ENCODE measurements at regions not wholly inside any gene's neighbourhood (a gene's known extent, or its start where the extent isn't known, plus 50 kb on each side); places are given as distances from the start of the nearest gene placed in this dataset.

DNA sequence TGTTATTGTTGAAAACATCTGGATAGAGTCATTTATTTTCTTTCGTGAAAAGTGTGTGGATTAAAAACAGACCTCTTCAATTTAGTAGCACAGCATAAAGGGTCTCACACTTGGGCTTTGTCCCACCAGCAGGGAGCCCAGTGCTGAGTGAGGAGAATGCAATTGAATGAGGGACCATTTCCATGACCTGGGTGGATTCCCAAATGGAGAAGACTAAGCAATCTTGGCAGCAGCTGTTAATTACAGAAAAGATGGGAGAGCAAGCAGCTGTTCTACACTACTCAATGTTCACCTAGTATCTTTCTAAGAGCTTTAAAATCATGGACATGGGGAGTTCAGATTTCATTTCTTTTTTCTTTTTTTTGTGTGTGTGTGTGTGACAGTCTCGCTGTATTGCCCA, 121.8 kb upstream of the FN1 start:
- Histone ChIP-seq H3K4me1 (ENCODE audit: control insufficient read depth in 4 of 4, insufficient read depth in 4 of 4, low read length in 3 of 4) (no peaks in the 10 kb centered on the region), H3K36me3 (ENCODE audit: control insufficient read depth in 4 of 4, insufficient read depth in 3 of 4, low read depth in 1 of 4, low read length in 3 of 4) (no peaks in the 10 kb centered on the region), H3K4me3 (ENCODE audit: low read depth in 1 of 3, low read length in 3 of 3) (no peak overlapping the region), H3K9ac (ENCODE audit: low read depth in 1 of 2, low read length in 2 of 2) (no peak overlapping the region), H3K27me3 (ENCODE audit: control insufficient read depth in 4 of 4, insufficient read depth in 4 of 4, low read length in 3 of 4) (no peaks in the 10 kb centered on the region), H3K9me3 (ENCODE audit: control insufficient read depth in 4 of 4, low read length in 3 of 4) (no peaks in the 10 kb centered on the region), H3K27ac (ENCODE audit: low read depth in 1 of 2, low read length in 2 of 2) (no peak overlapping the region)
- 97% methylated on average over 2 of the region's 2 CpGs for WGBS
- no peak for DNase-seq (ENCODE audit: low spot score)
- TF ChIP-seq, protein P1, sequence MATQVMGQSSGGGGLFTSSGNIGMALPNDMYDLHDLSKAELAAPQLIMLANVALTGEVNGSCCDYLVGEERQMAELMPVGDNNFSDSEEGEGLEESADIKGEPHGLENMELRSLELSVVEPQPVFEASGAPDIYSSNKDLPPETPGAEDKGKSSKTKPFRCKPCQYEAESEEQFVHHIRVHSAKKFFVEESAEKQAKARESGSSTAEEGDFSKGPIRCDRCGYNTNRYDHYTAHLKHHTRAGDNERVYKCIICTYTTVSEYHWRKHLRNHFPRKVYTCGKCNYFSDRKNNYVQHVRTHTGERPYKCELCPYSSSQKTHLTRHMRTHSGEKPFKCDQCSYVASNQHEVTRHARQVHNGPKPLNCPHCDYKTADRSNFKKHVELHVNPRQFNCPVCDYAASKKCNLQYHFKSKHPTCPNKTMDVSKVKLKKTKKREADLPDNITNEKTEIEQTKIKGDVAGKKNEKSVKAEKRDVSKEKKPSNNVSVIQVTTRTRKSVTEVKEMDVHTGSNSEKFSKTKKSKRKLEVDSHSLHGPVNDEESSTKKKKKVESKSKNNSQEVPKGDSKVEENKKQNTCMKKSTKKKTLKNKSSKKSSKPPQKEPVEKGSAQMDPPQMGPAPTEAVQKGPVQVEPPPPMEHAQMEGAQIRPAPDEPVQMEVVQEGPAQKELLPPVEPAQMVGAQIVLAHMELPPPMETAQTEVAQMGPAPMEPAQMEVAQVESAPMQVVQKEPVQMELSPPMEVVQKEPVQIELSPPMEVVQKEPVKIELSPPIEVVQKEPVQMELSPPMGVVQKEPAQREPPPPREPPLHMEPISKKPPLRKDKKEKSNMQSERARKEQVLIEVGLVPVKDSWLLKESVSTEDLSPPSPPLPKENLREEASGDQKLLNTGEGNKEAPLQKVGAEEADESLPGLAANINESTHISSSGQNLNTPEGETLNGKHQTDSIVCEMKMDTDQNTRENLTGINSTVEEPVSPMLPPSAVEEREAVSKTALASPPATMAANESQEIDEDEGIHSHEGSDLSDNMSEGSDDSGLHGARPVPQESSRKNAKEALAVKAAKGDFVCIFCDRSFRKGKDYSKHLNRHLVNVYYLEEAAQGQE (IDR thresholded peaks at IDR 0.05), result no peak
- TF ChIP-seq YY1 (IDR thresholded peaks at IDR 0.05), result no peak
- TF ChIP-seq RAD21 (IDR thresholded peaks at IDR 0.05), result no peak
- TF ChIP-seq, protein P2, sequence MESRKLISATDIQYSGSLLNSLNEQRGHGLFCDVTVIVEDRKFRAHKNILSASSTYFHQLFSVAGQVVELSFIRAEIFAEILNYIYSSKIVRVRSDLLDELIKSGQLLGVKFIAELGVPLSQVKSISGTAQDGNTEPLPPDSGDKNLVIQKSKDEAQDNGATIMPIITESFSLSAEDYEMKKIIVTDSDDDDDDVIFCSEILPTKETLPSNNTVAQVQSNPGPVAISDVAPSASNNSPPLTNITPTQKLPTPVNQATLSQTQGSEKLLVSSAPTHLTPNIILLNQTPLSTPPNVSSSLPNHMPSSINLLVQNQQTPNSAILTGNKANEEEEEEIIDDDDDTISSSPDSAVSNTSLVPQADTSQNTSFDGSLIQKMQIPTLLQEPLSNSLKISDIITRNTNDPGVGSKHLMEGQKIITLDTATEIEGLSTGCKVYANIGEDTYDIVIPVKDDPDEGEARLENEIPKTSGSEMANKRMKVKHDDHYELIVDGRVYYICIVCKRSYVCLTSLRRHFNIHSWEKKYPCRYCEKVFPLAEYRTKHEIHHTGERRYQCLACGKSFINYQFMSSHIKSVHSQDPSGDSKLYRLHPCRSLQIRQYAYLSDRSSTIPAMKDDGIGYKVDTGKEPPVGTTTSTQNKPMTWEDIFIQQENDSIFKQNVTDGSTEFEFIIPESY (IDR thresholded peaks at IDR 0.05), result no peak
- no peak for TF ChIP-seq HNF4G (IDR thresholded peaks at IDR 0.05)
- TF ChIP-seq TAF1 (conservative IDR thresholded peaks at IDR 0.05), result no peak
- TF ChIP-seq, protein P3, sequence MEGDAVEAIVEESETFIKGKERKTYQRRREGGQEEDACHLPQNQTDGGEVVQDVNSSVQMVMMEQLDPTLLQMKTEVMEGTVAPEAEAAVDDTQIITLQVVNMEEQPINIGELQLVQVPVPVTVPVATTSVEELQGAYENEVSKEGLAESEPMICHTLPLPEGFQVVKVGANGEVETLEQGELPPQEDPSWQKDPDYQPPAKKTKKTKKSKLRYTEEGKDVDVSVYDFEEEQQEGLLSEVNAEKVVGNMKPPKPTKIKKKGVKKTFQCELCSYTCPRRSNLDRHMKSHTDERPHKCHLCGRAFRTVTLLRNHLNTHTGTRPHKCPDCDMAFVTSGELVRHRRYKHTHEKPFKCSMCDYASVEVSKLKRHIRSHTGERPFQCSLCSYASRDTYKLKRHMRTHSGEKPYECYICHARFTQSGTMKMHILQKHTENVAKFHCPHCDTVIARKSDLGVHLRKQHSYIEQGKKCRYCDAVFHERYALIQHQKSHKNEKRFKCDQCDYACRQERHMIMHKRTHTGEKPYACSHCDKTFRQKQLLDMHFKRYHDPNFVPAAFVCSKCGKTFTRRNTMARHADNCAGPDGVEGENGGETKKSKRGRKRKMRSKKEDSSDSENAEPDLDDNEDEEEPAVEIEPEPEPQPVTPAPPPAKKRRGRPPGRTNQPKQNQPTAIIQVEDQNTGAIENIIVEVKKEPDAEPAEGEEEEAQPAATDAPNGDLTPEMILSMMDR (IDR thresholded peaks at IDR 0.05; ENCODE audit: low read depth, low read length, missing input control), result no peak
- TF ChIP-seq NR2F2 (IDR thresholded peaks at IDR 0.05), result no peak
- TF ChIP-seq, protein P4, sequence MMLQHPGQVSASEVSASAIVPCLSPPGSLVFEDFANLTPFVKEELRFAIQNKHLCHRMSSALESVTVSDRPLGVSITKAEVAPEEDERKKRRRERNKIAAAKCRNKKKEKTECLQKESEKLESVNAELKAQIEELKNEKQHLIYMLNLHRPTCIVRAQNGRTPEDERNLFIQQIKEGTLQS (IDR thresholded peaks at IDR 0.05), result no peak
- TF ChIP-seq HNF4A (conservative IDR thresholded peaks at IDR 0.05), result no peak
- TF ChIP-seq SP1 (IDR thresholded peaks at IDR 0.05), result no peak
- no peak for TF ChIP-seq GABPA (IDR thresholded peaks at IDR 0.05 in 1 of 2, conservative IDR thresholded peaks at IDR 0.05 in 1 of 2)
- no peak for TF ChIP-seq EGR1 (IDR thresholded peaks at IDR 0.05; ENCODE audit: low read depth in 2 of 2)
- no peak for TF ChIP-seq JUND (IDR thresholded peaks at IDR 0.05)

DNA sequence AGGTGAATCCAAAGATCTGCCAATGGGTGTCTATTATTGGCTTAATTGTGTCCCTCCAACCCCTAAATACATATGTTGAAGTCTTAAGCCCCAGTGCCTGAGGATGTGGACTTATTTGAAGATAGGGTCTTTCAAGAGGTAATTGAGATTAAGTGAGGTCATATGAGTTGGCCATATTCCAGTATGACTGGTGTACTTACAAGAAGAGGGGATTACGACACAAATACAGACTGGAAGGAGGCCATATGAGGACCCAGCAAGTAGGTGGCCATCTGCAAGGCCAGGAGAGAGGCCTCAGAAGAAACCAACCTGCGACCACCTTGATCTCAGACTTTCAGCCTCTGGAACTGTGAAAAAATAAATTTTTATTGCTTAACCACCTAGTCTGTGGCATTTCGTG, 121.1 kb upstream of the FN1 start:
- Histone ChIP-seq H3K4me3 (ENCODE audit: low read depth in 1 of 3, low read length in 3 of 3) (no peak overlapping the region), H3K36me3 (ENCODE audit: control insufficient read depth in 4 of 4, insufficient read depth in 3 of 4, low read depth in 1 of 4, low read length in 3 of 4) (no peaks in the 10 kb centered on the region), H3K4me1 (ENCODE audit: control insufficient read depth in 4 of 4, insufficient read depth in 4 of 4, low read length in 3 of 4) (no peaks in the 10 kb centered on the region), H3K9me3 (ENCODE audit: control insufficient read depth in 4 of 4, low read length in 3 of 4) (no peaks in the 10 kb centered on the region), H3K27me3 (ENCODE audit: control insufficient read depth in 4 of 4, insufficient read depth in 4 of 4, low read length in 3 of 4) (no peaks in the 10 kb centered on the region), H3K27ac (ENCODE audit: low read depth in 1 of 2, low read length in 2 of 2) (no peak overlapping the region), H3K9ac (ENCODE audit: low read depth in 1 of 2, low read length in 2 of 2) (no peak overlapping the region)
- TF ChIP-seq HNF4A (conservative IDR thresholded peaks at IDR 0.05), result no peak
- TF ChIP-seq RXRA (IDR thresholded peaks at IDR 0.05), result no peak
- no peak for TF ChIP-seq RAD21 (IDR thresholded peaks at IDR 0.05)
- TF ChIP-seq FOXA2 (IDR thresholded peaks at IDR 0.05), result no peak
- no peak for TF ChIP-seq HNF4G (IDR thresholded peaks at IDR 0.05)
- TF ChIP-seq, protein P5, sequence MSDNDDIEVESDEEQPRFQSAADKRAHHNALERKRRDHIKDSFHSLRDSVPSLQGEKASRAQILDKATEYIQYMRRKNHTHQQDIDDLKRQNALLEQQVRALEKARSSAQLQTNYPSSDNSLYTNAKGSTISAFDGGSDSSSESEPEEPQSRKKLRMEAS (IDR thresholded peaks at IDR 0.05), result no peak
- no peak for TF ChIP-seq NR2F2 (IDR thresholded peaks at IDR 0.05)
- no peak for TF ChIP-seq TAF1 (conservative IDR thresholded peaks at IDR 0.05)
- no peak for TF ChIP-seq FOXA1 (IDR thresholded peaks at IDR 0.05)
- TF ChIP-seq YY1 (IDR thresholded peaks at IDR 0.05), result no peak
- no peak for TF ChIP-seq SP1 (IDR thresholded peaks at IDR 0.05)
- TF ChIP-seq, protein P3 (IDR thresholded peaks at IDR 0.05; ENCODE audit: low read depth, low read length, missing input control), result no peak
- WGBS, result 92% methylated on average over 3 of the region's 3 CpGs
- no peak for DNase-seq (ENCODE audit: low spot score)

Measured in liver (tissue), 8 donors.